BJ (cell line): ENCODE measurements at regions not wholly inside any gene's neighbourhood (a gene's known extent, or its start where the extent isn't known, plus 50 kb on each side); places are given as distances from the start of the nearest gene placed in this dataset.

ENCODE experiments used
- CTCF ChIA-PET: fragments of 350-600 bp; formaldehyde crosslinking; extraction: SDS; loops from one replicate; lab custom pipeline; 2021; ENCODE audit warnings: antibody characterized with exemption, inconsistent platforms; lab: Yijun Ruan, JAX
- POLR2A ChIA-PET: fragments of 300-600 bp; sonication (Branson Sonifier 250); formaldehyde crosslinking; extraction: SDS; loops from one replicate; lab custom pipeline; 2021; ENCODE audit warnings: antibody characterized with exemption; lab: Charles Lee
- DNase-seq: peaks from one replicate; pipeline ENCODE4 v3.0.0-alpha.2; 2011; ENCODE audit warnings: low read depth
- H3K27me3 ChIP-seq: 2 replicates; pipeline ENCODE4 v1.6.0; 2011; ENCODE audit warnings: low read length; ENCODE audit not compliant: control insufficient read depth, insufficient read depth
- H3K36me3 ChIP-seq: 2 replicates; pipeline ENCODE4 v1.5.1; 2011; ENCODE audit warnings: low read length; ENCODE audit not compliant: control insufficient read depth, insufficient read depth
- H3K4me3 ChIP-seq: 2 replicates; pipeline ENCODE4 v1.5.1; 2011; ENCODE audit warnings: low read depth, mild to moderate bottlenecking, control low read depth, low read length
- TF ChIP-seq, protein P1 (sequence below): IDR thresholded peaks from 2 replicates; pipeline ENCODE4 v1.5.1; 2011; ENCODE audit warnings: low read depth, mild to moderate bottlenecking, control low read depth, inconsistent platforms, low read length, moderate library complexity; ENCODE audit not compliant: insufficient read depth

DNA sequence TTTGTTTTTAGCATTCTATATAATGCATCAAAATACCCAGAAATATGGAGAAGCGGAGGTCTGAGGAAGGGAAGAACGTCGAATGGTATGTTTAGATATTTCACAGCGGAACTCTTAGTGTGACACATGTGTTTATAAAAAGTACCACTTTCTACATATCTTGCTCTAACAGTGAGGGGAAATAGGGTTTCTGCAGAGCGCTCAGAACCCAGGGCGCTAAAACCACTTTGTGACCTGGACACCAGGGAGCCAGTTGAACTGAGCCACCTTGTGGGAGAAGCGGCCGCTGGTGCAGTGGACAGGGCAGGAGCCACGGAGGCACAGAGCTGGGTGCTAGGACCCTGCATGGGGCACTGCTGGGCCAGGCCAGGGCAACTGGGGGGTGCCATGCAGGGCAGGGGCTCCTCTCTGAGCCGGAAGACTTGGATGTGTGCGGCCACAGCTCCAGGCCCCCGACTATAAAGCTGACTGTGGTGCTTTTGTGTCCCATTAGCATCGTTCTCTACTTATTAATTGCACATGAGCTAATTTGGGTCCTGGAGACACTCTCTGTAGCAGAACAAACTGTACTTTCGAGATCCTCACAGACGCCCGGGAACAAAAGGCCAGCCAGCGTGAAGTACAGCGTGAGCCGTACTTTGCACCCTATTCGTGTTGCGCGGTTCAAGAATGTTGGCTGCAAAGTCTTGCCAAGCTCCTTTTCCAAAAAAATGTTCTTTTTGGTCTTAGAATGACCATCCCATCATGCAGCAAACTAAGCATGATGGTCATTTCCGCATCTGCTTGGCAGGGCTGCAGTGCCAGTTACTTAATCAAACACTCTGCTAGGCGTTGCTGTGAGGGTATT lies 151.9 kb upstream of the ALKAL2 start:
- Histone ChIP-seq H3K36me3 (no peaks in the 10 kb centered on the region), H3K4me3 (no peak overlapping the region), H3K27me3 (no peaks in the 10 kb centered on the region)
- DNase-seq = no peak
- POLR2A ChIA-PET = no interaction called here
- TF ChIP-seq, protein P1, sequence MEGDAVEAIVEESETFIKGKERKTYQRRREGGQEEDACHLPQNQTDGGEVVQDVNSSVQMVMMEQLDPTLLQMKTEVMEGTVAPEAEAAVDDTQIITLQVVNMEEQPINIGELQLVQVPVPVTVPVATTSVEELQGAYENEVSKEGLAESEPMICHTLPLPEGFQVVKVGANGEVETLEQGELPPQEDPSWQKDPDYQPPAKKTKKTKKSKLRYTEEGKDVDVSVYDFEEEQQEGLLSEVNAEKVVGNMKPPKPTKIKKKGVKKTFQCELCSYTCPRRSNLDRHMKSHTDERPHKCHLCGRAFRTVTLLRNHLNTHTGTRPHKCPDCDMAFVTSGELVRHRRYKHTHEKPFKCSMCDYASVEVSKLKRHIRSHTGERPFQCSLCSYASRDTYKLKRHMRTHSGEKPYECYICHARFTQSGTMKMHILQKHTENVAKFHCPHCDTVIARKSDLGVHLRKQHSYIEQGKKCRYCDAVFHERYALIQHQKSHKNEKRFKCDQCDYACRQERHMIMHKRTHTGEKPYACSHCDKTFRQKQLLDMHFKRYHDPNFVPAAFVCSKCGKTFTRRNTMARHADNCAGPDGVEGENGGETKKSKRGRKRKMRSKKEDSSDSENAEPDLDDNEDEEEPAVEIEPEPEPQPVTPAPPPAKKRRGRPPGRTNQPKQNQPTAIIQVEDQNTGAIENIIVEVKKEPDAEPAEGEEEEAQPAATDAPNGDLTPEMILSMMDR = no peak
- CTCF ChIA-PET = no interaction called here

DNA sequence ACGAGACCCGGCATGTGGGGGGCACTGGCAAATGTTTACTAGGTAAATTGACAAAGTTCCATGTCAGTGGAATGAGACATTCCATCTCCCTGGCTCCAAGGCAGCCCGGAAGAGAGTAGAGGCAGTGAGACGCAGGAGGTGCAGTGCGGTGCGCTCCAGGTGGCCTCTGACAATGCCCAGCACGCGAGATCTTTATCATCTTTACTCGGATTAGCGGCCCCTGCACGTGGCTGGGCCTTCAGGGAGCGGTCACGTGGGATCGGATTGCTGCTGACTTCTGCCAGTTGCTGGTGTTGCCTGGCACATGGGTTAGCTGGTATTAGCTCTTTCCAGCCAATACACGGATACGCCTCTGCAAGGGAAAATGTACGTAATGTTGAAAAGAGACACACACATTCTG lies 151.2 kb upstream of the ALKAL2 start:
- TF ChIP-seq, protein P1 = no peak
- ChIA-PET CTCF (no interaction called here), POLR2A (no interaction called here)
- Histone ChIP-seq H3K36me3 (no peaks in the 10 kb centered on the region), H3K27me3 (no peaks in the 10 kb centered on the region), H3K4me3 (no peak overlapping the region)
- no peak for DNase-seq

DNA sequence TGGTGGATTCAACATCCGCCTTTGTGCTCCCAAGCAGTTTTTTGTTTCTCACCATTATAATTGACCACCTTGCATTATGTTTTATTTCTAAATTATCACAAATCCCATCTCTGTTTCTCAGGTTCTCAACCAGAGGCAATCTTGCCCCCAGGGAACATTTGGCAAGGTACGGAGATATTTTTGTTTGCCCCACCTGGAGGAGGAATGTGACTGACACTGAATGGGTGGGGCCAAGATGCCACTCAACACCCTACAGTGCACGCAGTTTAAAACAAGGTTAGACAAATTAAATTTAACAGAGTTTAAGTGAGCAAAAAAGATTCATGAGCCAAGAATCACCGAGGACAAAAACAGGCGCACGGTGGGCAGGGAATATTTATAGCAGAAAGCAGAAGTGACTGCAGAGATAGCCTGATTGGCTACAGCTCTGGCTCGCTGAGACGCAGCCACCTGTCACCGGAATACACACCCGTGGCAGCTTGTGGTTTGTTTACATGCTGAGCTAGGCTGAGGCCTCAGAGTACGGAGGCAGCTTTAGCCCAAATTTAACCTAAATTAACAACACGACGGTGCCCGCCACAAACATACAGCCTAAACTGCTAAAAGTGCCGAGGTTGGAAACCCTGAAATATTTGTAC lies 150.0 kb upstream of the ALKAL2 start:
- POLR2A ChIA-PET = no interaction called here
- no peak overlapping the region for H3K4me3 ChIP-seq
- no peak for DNase-seq
- TF ChIP-seq, protein P1 = no peak
- CTCF ChIA-PET = interaction anchor here (1.0 kb wide), 1 partner anchor 421 kb away, joined by 3 read pairs; no protein-coding TSS in a partner anchor
- H3K36me3 ChIP-seq = no peaks in the 10 kb centered on the region
- no peaks in the 10 kb centered on the region for H3K27me3 ChIP-seq

DNA sequence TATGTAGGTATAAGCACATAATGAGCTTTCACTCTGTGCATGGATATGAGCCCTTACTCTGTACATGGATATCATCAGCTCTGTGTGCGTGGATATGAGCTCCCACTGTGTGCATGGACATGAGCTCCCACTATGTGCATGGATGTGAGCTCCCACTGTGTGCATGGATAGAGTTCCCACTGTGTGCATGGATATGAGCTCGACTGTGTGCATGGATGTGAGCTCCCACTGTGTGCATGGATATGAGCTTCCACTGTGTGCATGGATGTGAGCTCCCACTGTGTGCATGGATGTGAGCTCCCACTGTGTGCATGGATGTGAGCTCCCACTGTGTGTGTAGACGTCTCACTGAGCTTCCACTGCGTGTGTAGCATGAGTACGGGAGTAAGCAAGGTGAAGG lies 149.3 kb upstream of the ALKAL2 start:
- ChIA-PET CTCF (interaction anchor here (1.0 kb wide), 1 partner anchor 421 kb away, joined by 3 read pairs; no protein-coding TSS in a partner anchor), POLR2A (no interaction called here)
- Histone ChIP-seq H3K4me3 (no peak overlapping the region), H3K27me3 (no peaks in the 10 kb centered on the region), H3K36me3 (no peaks in the 10 kb centered on the region)
- DNase-seq = no peak
- TF ChIP-seq, protein P1 = no peak

DNA sequence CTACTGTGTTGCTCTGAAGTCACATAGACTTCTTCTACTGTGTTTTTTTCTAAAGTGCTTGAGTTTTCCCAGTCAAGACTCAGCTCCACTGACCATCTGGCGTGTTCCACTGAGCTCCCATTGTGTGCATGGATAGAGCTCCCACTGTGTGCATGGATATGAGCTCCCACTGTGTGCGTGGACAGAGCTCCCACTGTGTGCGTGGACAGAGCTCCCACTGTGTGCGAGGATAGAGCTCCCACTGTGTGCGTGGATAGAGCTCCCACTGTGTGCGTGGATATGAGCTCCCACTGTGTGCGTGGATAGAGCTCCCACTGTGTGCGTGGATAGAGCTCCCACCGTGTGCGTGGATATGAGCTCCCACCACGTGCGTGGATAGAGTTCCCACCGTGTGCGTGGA lies 148.3 kb upstream of the ALKAL2 start:
- POLR2A ChIA-PET = no interaction called here
- Histone ChIP-seq H3K27me3 (no peaks in the 10 kb centered on the region), H3K36me3 (no peaks in the 10 kb centered on the region), H3K4me3 (no peak overlapping the region)
- CTCF ChIA-PET = interaction anchor here (0.6 kb wide), 1 partner anchor 220 kb away, joined by 3 read pairs; no protein-coding TSS in a partner anchor
- no peak for DNase-seq
- TF ChIP-seq, protein P1 = no peak
